Inflammatory macrophage treated with lipopolysaccharide for 1 hour (primary cell): ENCODE measurements at regions not wholly inside any gene's neighbourhood (a gene's known extent, or its start where the extent isn't known, plus 50 kb on each side); places are given as distances from the start of the nearest gene placed in this dataset.
"Not testable (repeated sequence)": the region's sequence is repeated elsewhere in the genome, so short reads cannot be mapped to it uniquely, and the experiment has no call there.

Experiments used
- DNase-seq, 2 donors: peaks; one replicate each; pipeline ENCODE4 v3.0.0-alpha.2; 2020 to 2022

- DNase-seq, result not testable (repeated sequence)
These were observed 334.8 kb downstream of the RPIA start for GRCh38 chr2:89026296-89026695.

GRCh38 chr2:89027115-89027514 is 335.6 kb downstream of the RPIA start:
- not testable (repeated sequence) for DNase-seq

GRCh38 chr2:89027536-89027935 is 336.1 kb downstream of the RPIA start:
- not testable (repeated sequence) for DNase-seq

GRCh38 chr2:89029257-89029656 is 337.8 kb downstream of the RPIA start:
- not testable (repeated sequence) for DNase-seq

GRCh38 chr2:89048138-89049066 is 356.9 kb downstream of the RPIA start:
- peak; percentile 11 to 54 for DNase-seq

GRCh38 chr2:89058616-89059015 is 367.1 kb downstream of the RPIA start:
- DNase-seq, result not testable (repeated sequence)

GRCh38 chr2:89061174-89061573 is 369.7 kb downstream of the RPIA start:
- DNase-seq, result not testable (repeated sequence)

GRCh38 chr2:89076771-89077170 is 385.3 kb downstream of the RPIA start:
- not testable (repeated sequence) for DNase-seq

- not testable (repeated sequence) for DNase-seq
These were observed 401.4 kb downstream of the RPIA start for GRCh38 chr2:89092911-89093310.

- not testable (repeated sequence) for DNase-seq
These were observed 403.6 kb downstream of the RPIA start for GRCh38 chr2:89095060-89095459.

- not testable (repeated sequence) for DNase-seq
These were observed 411.1 kb downstream of the RPIA start for GRCh38 chr2:89102587-89102986.

- not testable (repeated sequence) for DNase-seq
These were observed 415.0 kb downstream of the RPIA start for GRCh38 chr2:89106369-89107019.

GRCh38 chr2:89112434-89112833 is 421.0 kb downstream of the RPIA start:
- peak in 1 of 2 donors; percentile 1 for DNase-seq

GRCh38 chr2:89113286-89113685 is 421.8 kb downstream of the RPIA start:
- DNase-seq, result not testable (repeated sequence)

- DNase-seq, result not testable (repeated sequence)
These were observed 438.0 kb downstream of the RPIA start for GRCh38 chr2:89129440-89129839.

GRCh38 chr2:89130665-89131308 is 439.3 kb downstream of the RPIA start:
- not testable (repeated sequence) for DNase-seq

GRCh38 chr2:89142959-89143358 is 451.5 kb downstream of the RPIA start:
- DNase-seq, result not testable (repeated sequence)

GRCh38 chr2:89145342-89145741 is 453.9 kb downstream of the RPIA start:
- DNase-seq, result not testable (repeated sequence)

GRCh38 chr2:89148256-89148655 is 456.8 kb downstream of the RPIA start:
- DNase-seq, result not testable (repeated sequence)

- DNase-seq, result not testable (repeated sequence)
These were observed 460.2 kb downstream of the RPIA start for GRCh38 chr2:89151699-89152098.

GRCh38 chr2:89152501-89152900 is 461.0 kb downstream of the RPIA start:
- DNase-seq, result not testable (repeated sequence)

- DNase-seq, result peak; percentile 12 to 23
These were observed 461.7 kb downstream of the RPIA start for GRCh38 chr2:89153210-89153609.

- DNase-seq, result not testable (repeated sequence)
These were observed 462.8 kb downstream of the RPIA start for GRCh38 chr2:89154247-89154682.
